ENCODE measurements at regions not wholly inside any gene's neighbourhood (a gene's known extent, or its start where the extent isn't known, plus 50 kb on each side); places are given as distances from the start of the nearest gene placed in this dataset.
A peak's percentile ranks its signal among the peaks of the same experiment; 100 is the strongest.

DNA sequence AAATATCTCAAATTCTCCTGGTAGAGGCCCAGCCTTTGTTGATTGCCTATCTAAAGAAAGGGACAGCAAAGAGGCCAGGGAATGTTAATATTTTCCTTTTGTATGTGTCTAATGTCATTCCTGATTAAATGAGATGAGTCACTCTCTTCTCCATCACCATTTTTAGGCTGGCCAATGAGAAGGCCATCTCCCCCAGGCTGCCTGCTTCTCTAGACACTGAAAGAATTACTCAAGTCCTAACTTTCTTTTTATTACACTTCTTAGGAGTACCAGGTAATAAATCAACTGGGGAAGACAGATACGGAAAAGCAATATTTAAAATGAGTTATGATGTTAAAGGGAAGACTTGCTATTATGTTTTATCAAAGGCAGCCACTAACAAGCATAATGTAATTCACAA lies 259.2 kb upstream of the SORL1-AS1 start:
- DNase-seq (ENCODE audit: low read depth) = peak; percentile 45
- no peak overlapping the region for H3K4me3 ChIP-seq (ENCODE audit: low read depth, low read length)
- no peak for TF ChIP-seq CTCF (IDR thresholded peaks at IDR 0.05; ENCODE audit: insufficient read depth, low read depth, low read length)

DNA sequence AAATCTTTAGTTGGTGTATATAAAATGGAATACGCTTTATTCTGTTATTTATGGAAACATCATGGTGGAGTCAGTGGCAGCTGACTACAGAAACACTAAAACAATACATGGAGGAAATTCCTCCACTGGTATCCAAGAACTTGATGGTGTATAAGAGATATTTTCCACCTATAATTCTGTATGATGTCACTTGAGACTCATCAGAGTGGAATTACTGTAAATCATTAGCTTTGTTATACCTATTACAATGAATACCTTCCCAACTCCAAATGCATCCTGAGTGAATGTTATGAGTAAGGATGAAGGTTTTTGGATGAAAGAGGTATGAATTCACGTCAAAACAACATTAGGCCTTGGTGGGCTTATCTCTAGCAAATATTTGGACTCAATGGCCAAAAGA lies 258.5 kb upstream of the SORL1-AS1 start:
- no peak for DNase-seq (ENCODE audit: low read depth)
- no peak overlapping the region for H3K4me3 ChIP-seq (ENCODE audit: low read depth, low read length)
- TF ChIP-seq CTCF (IDR thresholded peaks at IDR 0.05; ENCODE audit: insufficient read depth, low read depth, low read length) = no peak

- no peak overlapping the region for H3K4me3 ChIP-seq (ENCODE audit: low read depth, low read length)
- TF ChIP-seq CTCF (IDR thresholded peaks at IDR 0.05; ENCODE audit: insufficient read depth, low read depth, low read length) = no peak
- DNase-seq (ENCODE audit: low read depth) = no peak
Measured at GRCh38 chr11:121706884-121707420, 254.2 kb upstream of the SORL1-AS1 start.

DNA sequence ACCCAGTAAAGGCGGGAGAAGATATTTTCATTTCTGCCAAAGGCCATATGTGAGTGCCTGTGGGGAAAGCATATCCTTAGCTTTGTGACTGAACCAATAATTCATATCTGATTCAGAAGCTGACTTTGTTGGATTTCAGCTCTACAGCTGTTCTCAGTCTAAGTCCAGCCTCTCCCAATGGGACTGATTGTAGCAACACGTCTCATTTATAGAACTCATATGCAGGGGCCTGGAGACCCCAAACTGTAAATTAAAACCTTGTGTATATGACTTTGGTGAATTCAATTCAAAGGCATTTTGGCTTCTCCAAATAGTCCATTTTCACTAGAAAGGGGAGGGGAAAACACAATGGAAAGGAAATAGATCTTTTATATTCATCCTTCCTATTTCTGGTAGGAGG lies 250.4 kb upstream of the SORL1-AS1 start:
- H3K4me3 ChIP-seq (ENCODE audit: low read depth, low read length) = no peak overlapping the region
- no peak for TF ChIP-seq CTCF (IDR thresholded peaks at IDR 0.05; ENCODE audit: insufficient read depth, low read depth, low read length)
- DNase-seq (ENCODE audit: low read depth) = no peak

GRCh38 chr11:121700968-121701367 lies 248.2 kb upstream of the SORL1-AS1 start:
- no peak for DNase-seq (ENCODE audit: low read depth)
- no peak overlapping the region for H3K4me3 ChIP-seq (ENCODE audit: low read depth, low read length)
- TF ChIP-seq CTCF (IDR thresholded peaks at IDR 0.05; ENCODE audit: insufficient read depth, low read depth, low read length) = no peak

DNA sequence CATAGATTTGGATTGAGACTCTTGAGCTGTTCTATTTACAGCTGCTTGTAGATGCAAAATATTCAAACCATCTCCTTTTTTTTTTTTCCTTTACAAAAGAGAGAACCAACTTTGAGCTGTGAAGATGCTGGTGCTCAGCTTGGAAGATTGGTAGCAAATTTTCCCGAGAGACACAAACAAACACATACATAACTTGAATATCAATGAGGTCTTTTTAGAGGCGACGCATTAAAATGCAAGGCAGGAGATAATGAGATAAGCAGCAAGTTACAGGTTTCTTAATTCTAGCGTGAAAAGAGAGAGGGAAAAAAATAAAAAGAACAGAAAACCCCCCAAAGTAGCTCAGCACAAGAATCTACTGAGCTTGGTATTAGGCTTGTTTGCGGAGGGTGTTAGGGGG lies 247.0 kb upstream of the SORL1-AS1 start:
- no peak for DNase-seq (ENCODE audit: low read depth)
- no peak overlapping the region for H3K4me3 ChIP-seq (ENCODE audit: low read depth, low read length)
- no peak for TF ChIP-seq CTCF (IDR thresholded peaks at IDR 0.05; ENCODE audit: insufficient read depth, low read depth, low read length)

GRCh38 chr11:121696931-121697670 lies 244.3 kb upstream of the SORL1-AS1 start:
- no peak overlapping the region for H3K4me3 ChIP-seq (ENCODE audit: low read depth, low read length)
- TF ChIP-seq CTCF (IDR thresholded peaks at IDR 0.05; ENCODE audit: insufficient read depth, low read depth, low read length) = no peak

More at GRCh38 chr11:121696931-121697670, 244.3 kb upstream of the SORL1-AS1 start:
- DNase-seq (ENCODE audit: low read depth) = no peak
